ENCODE measurements at regions not wholly inside any gene's neighbourhood (a gene's known extent, or its start where the extent isn't known, plus 50 kb on each side); places are given as distances from the start of the nearest gene placed in this dataset.

DNA sequence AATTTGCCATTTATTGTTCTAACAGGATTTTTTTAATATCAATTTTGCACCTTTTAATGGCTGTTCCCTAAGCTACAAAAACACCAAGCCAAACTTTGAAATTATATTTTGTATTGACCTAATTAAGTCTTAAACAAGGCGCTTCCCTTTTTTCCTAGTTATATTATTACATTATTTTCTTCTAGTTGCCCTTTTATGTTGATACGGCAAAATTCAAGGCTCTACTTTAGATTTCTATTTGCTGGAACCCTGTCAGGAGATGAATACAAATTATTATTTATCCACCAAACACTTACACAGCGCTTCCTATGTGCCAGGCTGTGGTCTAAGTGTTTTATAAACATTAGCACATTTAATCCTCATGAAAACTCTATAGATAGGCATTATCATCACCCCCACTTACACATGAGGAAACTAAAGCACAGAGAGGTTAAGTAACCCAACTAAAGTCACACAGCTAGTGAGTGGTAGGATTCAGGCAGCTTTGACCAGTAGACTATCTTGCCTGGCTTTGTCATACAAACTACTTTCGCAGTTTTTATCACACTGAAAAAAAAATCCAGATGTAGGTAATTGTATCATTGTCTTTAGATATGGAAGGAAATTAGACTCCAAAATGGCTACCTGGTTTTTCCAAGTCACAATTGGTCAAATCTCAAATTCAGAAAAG, 456.5 kb downstream of the STK39 start:
- TF ChIP-seq, protein P1, sequence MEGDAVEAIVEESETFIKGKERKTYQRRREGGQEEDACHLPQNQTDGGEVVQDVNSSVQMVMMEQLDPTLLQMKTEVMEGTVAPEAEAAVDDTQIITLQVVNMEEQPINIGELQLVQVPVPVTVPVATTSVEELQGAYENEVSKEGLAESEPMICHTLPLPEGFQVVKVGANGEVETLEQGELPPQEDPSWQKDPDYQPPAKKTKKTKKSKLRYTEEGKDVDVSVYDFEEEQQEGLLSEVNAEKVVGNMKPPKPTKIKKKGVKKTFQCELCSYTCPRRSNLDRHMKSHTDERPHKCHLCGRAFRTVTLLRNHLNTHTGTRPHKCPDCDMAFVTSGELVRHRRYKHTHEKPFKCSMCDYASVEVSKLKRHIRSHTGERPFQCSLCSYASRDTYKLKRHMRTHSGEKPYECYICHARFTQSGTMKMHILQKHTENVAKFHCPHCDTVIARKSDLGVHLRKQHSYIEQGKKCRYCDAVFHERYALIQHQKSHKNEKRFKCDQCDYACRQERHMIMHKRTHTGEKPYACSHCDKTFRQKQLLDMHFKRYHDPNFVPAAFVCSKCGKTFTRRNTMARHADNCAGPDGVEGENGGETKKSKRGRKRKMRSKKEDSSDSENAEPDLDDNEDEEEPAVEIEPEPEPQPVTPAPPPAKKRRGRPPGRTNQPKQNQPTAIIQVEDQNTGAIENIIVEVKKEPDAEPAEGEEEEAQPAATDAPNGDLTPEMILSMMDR (IDR thresholded peaks at IDR 0.05) = no peak
- TF ChIP-seq POLR2A (IDR thresholded peaks at IDR 0.05) = no peak
